IMR-90 (cell line): ENCODE measurements at regions not wholly inside any gene's neighbourhood (a gene's known extent, or its start where the extent isn't known, plus 50 kb on each side); places are given as distances from the start of the nearest gene placed in this dataset.

Experiments used
- ATAC-seq: fragments of 200-7000 bp; cut with Tn5 transposase; 2 replicates; pipeline ENCODE4 v1.9.1; 2020; ENCODE audit warnings: low read depth, mild to moderate bottlenecking, moderate library complexity
- BruUV-seq: library from RNA; stranded (reverse); fragments of 400-500 nt; replicated peaks from 2 replicates; lab custom pipeline; 2021; lab: Mats Ljungman, UMichigan
- CTCF ChIA-PET: fragments of 300-600 bp; formaldehyde crosslinking; extraction: SDS; loops from one replicate; lab custom pipeline; 2021; ENCODE audit warnings: antibody characterized with exemption; lab: Yijun Ruan, JAX
- POLR2A ChIA-PET: fragments of 300-600 bp; sonication (Branson Sonifier 250); formaldehyde crosslinking; loops from one replicate; lab custom pipeline; 2022; ENCODE audit warnings: antibody characterized with exemption; ENCODE audit not compliant: unreplicated experiment; lab: Charles Lee
- DNase-seq: peaks from one replicate; pipeline ENCODE4 v3.0.0; 2013
- H2AFZ ChIP-seq: replicated peaks from 2 replicates; pipeline ENCODE3; 2013; ENCODE audit warnings: low read length, mild to moderate bottlenecking; ENCODE audit not compliant: poor library complexity
- H2AK5ac ChIP-seq: 2 replicates; pipeline ENCODE4 v1.6.1; 2013; ENCODE audit warnings: low read depth, low read length, inconsistent platforms
- H2AK9ac ChIP-seq: replicated peaks from 2 replicates; pipeline ENCODE3; 2013; ENCODE audit warnings: mild to moderate bottlenecking, low read depth, low read length, moderate library complexity; ENCODE audit not compliant: poor library complexity
- H2BK120ac ChIP-seq: 2 replicates; pipeline ENCODE4 v1.6.1; 2013; ENCODE audit warnings: low read depth, low read length, inconsistent platforms
- H2BK15ac ChIP-seq: 3 replicates; pipeline ENCODE4 v1.6.1; 2013; ENCODE audit warnings: low read depth, low read length, inconsistent platforms
- H2BK20ac ChIP-seq: 2 replicates; pipeline ENCODE4 v1.6.1; 2013; ENCODE audit warnings: low read depth, mild to moderate bottlenecking, inconsistent platforms, low read length, moderate library complexity
- H2BK5ac ChIP-seq: 2 replicates; pipeline ENCODE4 v1.6.1; 2013; ENCODE audit warnings: mild to moderate bottlenecking, low read depth, low read length, inconsistent platforms; ENCODE audit not compliant: poor library complexity, severe bottlenecking
- H3K14ac ChIP-seq: replicated peaks from 2 replicates; pipeline ENCODE4 v1.6.1; 2013; ENCODE audit warnings: low read depth, low read length, inconsistent platforms
- H3K18ac ChIP-seq: 2 replicates; pipeline ENCODE4 v1.6.1; 2013; ENCODE audit warnings: low read depth, low read length, control low read depth
- H3K23ac ChIP-seq: 2 replicates; pipeline ENCODE4 v1.6.1; 2013; ENCODE audit warnings: low read depth, low read length, inconsistent platforms
- H3K27ac ChIP-seq: 2 replicates; pipeline ENCODE4 v1.5.1; 2013; ENCODE audit warnings: mild to moderate bottlenecking, control low read depth, low read length; ENCODE audit not compliant: insufficient read depth
- H3K27me3 ChIP-seq: 2 replicates; pipeline ENCODE4 v1.6.1; 2013; ENCODE audit warnings: low read length; ENCODE audit not compliant: control insufficient read depth, insufficient read depth
- H3K36me3 ChIP-seq: 2 replicates; pipeline ENCODE4 v1.6.1; 2013; ENCODE audit warnings: low read length, mixed read lengths; ENCODE audit not compliant: control insufficient read depth, insufficient read depth
- H3K4ac ChIP-seq: 2 replicates; pipeline ENCODE4 v1.6.1; 2013; ENCODE audit warnings: low read depth, low read length, inconsistent platforms
- H3K4me1 ChIP-seq: 2 replicates; pipeline ENCODE4 v1.6.1; 2013; ENCODE audit warnings: low read length, mixed read lengths; ENCODE audit not compliant: control insufficient read depth, insufficient read depth
- H3K4me2 ChIP-seq: 2 replicates; pipeline ENCODE4 v1.6.1; 2013; ENCODE audit warnings: low read depth, mild to moderate bottlenecking, control low read depth, low read length, moderate library complexity
- H3K4me3 ChIP-seq: 2 replicates; pipeline ENCODE4 v1.5.1; 2013; ENCODE audit warnings: low read depth, mild to moderate bottlenecking, control low read depth, low read length, moderate library complexity; ENCODE audit not compliant: insufficient read depth
- H3K56ac ChIP-seq: 2 replicates; pipeline ENCODE4 v1.6.1; 2013; ENCODE audit warnings: low read length, inconsistent platforms; ENCODE audit not compliant: insufficient read depth; ENCODE audit errors: extremely low read depth
- H3K79me1 ChIP-seq, 2 experiments: 2 replicates each; pipeline ENCODE4 v1.6.1; 2013; ENCODE audit warnings: low read length in 2 of 2, inconsistent platforms in 1 of 2, low read depth in 1 of 2
- H3K9ac ChIP-seq: 2 replicates; pipeline ENCODE4 v1.6.1; 2013; ENCODE audit warnings: low read depth, low read length, control low read depth
- H3K9me1 ChIP-seq: 2 replicates; pipeline ENCODE4 v1.6.1; 2013; ENCODE audit warnings: low read length, inconsistent platforms; ENCODE audit not compliant: insufficient read depth
- H3K9me3 ChIP-seq: 2 replicates; pipeline ENCODE4 v1.6.1; 2013; ENCODE audit warnings: low read length; ENCODE audit not compliant: control insufficient read depth, insufficient read depth
- H4K20me1 ChIP-seq: 2 replicates; pipeline ENCODE4 v1.6.1; 2013; ENCODE audit warnings: low read length, inconsistent platforms; ENCODE audit not compliant: insufficient read depth
- H4K5ac ChIP-seq: 2 replicates; pipeline ENCODE4 v1.6.1; 2013; ENCODE audit warnings: mild to moderate bottlenecking, low read depth, low read length, control low read depth
- H4K8ac ChIP-seq, 2 experiments: 2 replicates each; pipeline ENCODE4 v1.6.1; 2013; ENCODE audit warnings: low read depth in 2 of 2, low read length in 2 of 2, control low read depth in 1 of 2, inconsistent platforms in 1 of 2
- H4K91ac ChIP-seq: 2 replicates; pipeline ENCODE4 v1.6.1; 2013; ENCODE audit warnings: low read depth, low read length, inconsistent platforms; ENCODE audit not compliant: insufficient read depth
- BHLHE40 ChIP-seq: fragments of 150-350 bp; IDR thresholded peaks from 2 replicates; pipeline ENCODE4 v1.6.1; 2016; ENCODE audit warnings: mild to moderate bottlenecking, low read depth, low read length
- CEBPB ChIP-seq: IDR thresholded peaks from 2 replicates; pipeline ENCODE4 v1.6.1; 2012; ENCODE audit warnings: low read depth, low read length, improper control_type of control experiment
- CHD1 ChIP-seq: IDR thresholded peaks from 2 replicates; pipeline ENCODE4 v1.6.1; 2012; ENCODE audit warnings: low read depth, low read length, improper control_type of control experiment
- CTCF ChIP-seq: conservative IDR thresholded peaks from 2 replicates; pipeline ENCODE4 v1.5.1; 2012; ENCODE audit warnings: mild to moderate bottlenecking, low read depth, low read length, improper control_type of control experiment
- ELK1 ChIP-seq: fragments of 150-350 bp; IDR thresholded peaks from 2 replicates; pipeline ENCODE4 v1.6.1; 2016; ENCODE audit warnings: low read depth, mild to moderate bottlenecking, low read length, moderate library complexity, borderline replicate concordance
- FOS ChIP-seq: fragments of 150-350 bp; IDR thresholded peaks from 2 replicates; pipeline ENCODE4 v1.6.1; 2016; ENCODE audit warnings: low read depth, low read length
- MAZ ChIP-seq: IDR thresholded peaks from 2 replicates; pipeline ENCODE4 v1.6.1; 2012; ENCODE audit warnings: low read depth, mild to moderate bottlenecking, low read length, improper control_type of control experiment, moderate library complexity, borderline replicate concordance
- MXI1 ChIP-seq: IDR thresholded peaks from 2 replicates; pipeline ENCODE4 v1.6.1; 2012; ENCODE audit warnings: low read depth, mild to moderate bottlenecking, low read length, moderate library complexity, borderline replicate concordance
- NFE2L2 ChIP-seq: fragments of 150-350 bp; IDR thresholded peaks from 2 replicates; pipeline ENCODE4 v1.6.1; 2016; ENCODE audit warnings: low read depth, mild to moderate bottlenecking, low read length
- RAD21 ChIP-seq: IDR thresholded peaks from 2 replicates; pipeline ENCODE4 v1.6.1; 2012; ENCODE audit warnings: low read length, improper control_type of control experiment
- RCOR1 ChIP-seq: IDR thresholded peaks from 2 replicates; pipeline ENCODE4 v1.6.1; 2012; ENCODE audit warnings: mild to moderate bottlenecking, low read length, improper control_type of control experiment; ENCODE audit not compliant: insufficient replicate concordance
- RFX5 ChIP-seq: IDR thresholded peaks from 2 replicates; pipeline ENCODE4 v1.8.0; 2012; ENCODE audit warnings: low read depth, mild to moderate bottlenecking, low read length, moderate library complexity
- SMC3 ChIP-seq: fragments of 150-350 bp; IDR thresholded peaks from 2 replicates; pipeline ENCODE4 v1.6.1; 2016; ENCODE audit warnings: low read depth, mild to moderate bottlenecking, antibody characterized with exemption, low read length, moderate library complexity
- WGBS, 2 experiments: methylation state at CpG; one replicate each; pipeline versions ENCODE4 v1.1.5 to v1.1.7; 2013; ENCODE audit warnings: missing lambda C conversion rate in 2 of 2; ENCODE audit not compliant: insufficient read length in 1 of 2; ENCODE audit errors: extremely low coverage in 2 of 2; 5-methylcytosine and 5-hydroxymethylcytosine counted together
- dilution Hi-C: fragments of 300-500 bp; cut with HindIII; formaldehyde crosslinking; loops from one replicate; pipeline ENCODE4 v1.14.3; 2018; ENCODE audit warnings: low sequenced_read_pairs; ENCODE audit not compliant: unreplicated experiment
- in situ Hi-C: fragments of 300-500 bp; cut with MboI; formaldehyde crosslinking; loops from 3 replicates; pipeline ENCODE4 v1.14.3; 2019; ENCODE audit warnings: low sequenced_read_pairs, inconsistent platforms, mixed read lengths
- intact Hi-C: fragments of 100-400 bp; cut with micrococcal nuclease; formaldehyde crosslinking; loops from 2 replicates; pipeline ENCODE4 v1.10.0; 2022
- TF ChIP-seq, protein P1 (sequence below): fragments of 150-350 bp; IDR thresholded peaks from 2 replicates; pipeline ENCODE4 v1.6.1; 2017; ENCODE audit warnings: mild to moderate bottlenecking, antibody characterized with exemption, low read length, low read depth

DNA sequence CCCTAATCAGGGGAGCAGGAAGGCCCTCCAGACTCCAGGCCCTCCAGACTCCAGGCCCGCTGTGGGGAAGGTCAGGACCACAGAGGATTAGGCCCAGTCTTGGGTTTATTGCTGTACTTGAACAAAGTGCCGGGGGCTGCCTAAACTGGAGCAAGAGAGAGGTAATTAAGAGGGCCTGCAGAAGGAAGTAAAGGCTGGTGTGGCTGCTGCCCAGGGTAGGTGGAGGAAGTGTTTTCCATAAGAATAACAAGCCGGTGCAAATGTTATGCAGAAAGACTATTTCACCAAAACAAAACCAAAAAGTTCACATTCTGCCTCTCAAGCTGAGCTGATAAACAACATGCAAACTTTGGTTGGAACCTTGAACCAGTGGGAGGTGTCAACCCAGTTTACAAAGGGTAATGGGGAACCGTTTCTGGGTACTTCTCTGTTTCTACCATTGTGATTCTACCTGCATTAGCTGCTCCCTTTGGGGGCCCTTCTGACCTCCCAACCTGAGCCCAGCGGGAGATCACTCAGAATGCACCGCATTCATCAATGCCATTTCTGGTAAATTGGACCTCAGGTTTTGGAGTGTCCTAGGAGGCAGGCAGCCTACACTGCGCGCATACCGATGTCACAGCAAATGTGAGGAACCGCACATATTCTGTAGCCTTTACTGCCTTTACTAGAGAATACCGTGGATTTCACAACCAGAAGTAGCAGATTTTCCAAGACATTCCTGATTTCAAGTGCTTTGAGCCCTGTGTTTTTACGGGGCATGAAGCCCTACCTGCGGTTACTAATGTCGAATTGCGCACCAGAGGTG is 59.7 kb upstream of the BCOR start:
- H2BK15ac ChIP-seq: no peak overlapping the region
- H2BK20ac ChIP-seq: no peak overlapping the region
- ChIA-PET CTCF (no interaction called here), POLR2A (no interaction called here)
- H3K4me3 ChIP-seq: peak overlapping the region; percentile 56
- peak overlapping the region; percentile 75 for H4K91ac ChIP-seq
- no peak overlapping the region for H2AK9ac ChIP-seq
- no TSS peak for BruUV-seq
- no peak overlapping the region for H3K56ac ChIP-seq
- H2BK5ac ChIP-seq: no peak overlapping the region
- H3K4me2 ChIP-seq: no peak overlapping the region
- intact Hi-C loops: loop anchor here (5.0 to 10.0 kb wide), 2 partner anchors 345 to 423 kb away; no protein-coding TSS in a partner anchor
- H3K9ac ChIP-seq: no peak overlapping the region
- in situ Hi-C loops: no loop called here
- H3K23ac ChIP-seq: no peak overlapping the region
- DNase-seq: no peak
- H4K8ac ChIP-seq: peak overlapping the region; percentile 28 to 81; a peak in 3 of 4 replicates
- no peaks in the 10 kb centered on the region for H3K36me3 ChIP-seq
- H3K14ac ChIP-seq: no peak overlapping the region
- H2AFZ ChIP-seq: peak overlapping the region; percentile 96
- WGBS, 2 experiments: 56% methylated on average over 12 of the region's 15 CpGs; no CpG with 5 or more reads in 1 of the 2 experiments
- peaks cover 6% of the 10 kb centered on the region; the same call in 1 of the 2 replicates for H3K27me3 ChIP-seq
- dilution Hi-C loops: no loop called here
- no peak for ATAC-seq
- no peaks in the 10 kb centered on the region for H4K20me1 ChIP-seq
- H3K4ac ChIP-seq: no peak overlapping the region
- H3K9me1 ChIP-seq: no peaks in the 10 kb centered on the region
- H3K18ac ChIP-seq: no peak overlapping the region
- peaks cover 2% of the 10 kb centered on the region; the same call in 1 of the 2 replicates for H3K4me1 ChIP-seq
- no peak overlapping the region for H3K27ac ChIP-seq
- no peaks in the 10 kb centered on the region for H3K79me1 ChIP-seq
- H2AK5ac ChIP-seq: no peak overlapping the region; the same call in 1 of the 2 replicates
- H2BK120ac ChIP-seq: no peak overlapping the region; the same call in 1 of the 2 replicates
- H4K5ac ChIP-seq: peak overlapping the region; percentile 55; the same call in 1 of the 2 replicates
- H3K9me3 ChIP-seq: no peaks in the 10 kb centered on the region
- TF ChIP-seq CEBPB (no peak), MXI1 (no peak), FOS (no peak), ELK1 (no peak), CHD1 (no peak), MAZ (no peak), RFX5 (no peak), SMC3 (no peak), BHLHE40 (no peak), RCOR1 (no peak), NFE2L2 (no peak), CTCF (no peak), RAD21 (no peak)
- TF ChIP-seq, protein P1, sequence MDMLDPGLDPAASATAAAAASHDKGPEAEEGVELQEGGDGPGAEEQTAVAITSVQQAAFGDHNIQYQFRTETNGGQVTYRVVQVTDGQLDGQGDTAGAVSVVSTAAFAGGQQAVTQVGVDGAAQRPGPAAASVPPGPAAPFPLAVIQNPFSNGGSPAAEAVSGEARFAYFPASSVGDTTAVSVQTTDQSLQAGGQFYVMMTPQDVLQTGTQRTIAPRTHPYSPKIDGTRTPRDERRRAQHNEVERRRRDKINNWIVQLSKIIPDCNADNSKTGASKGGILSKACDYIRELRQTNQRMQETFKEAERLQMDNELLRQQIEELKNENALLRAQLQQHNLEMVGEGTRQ: no peak
